ENCODE measurements at regions not wholly inside any gene's neighbourhood (a gene's known extent, or its start where the extent isn't known, plus 50 kb on each side); places are given as distances from the start of the nearest gene placed in this dataset.
"Not testable (repeated sequence)": the region's sequence is repeated elsewhere in the genome, so short reads cannot be mapped to it uniquely, and the experiment has no call there.

GRCh38 chr5:104023739-104024138, 461.1 kb upstream of the NUDT12 start:
- DNase-seq (no peak), ATAC-seq (no peak)
- intact Hi-C loops (cut with DNase I; ENCODE audit: low total_unique reads) (no loop called here), in situ Hi-C loops (cut with MboI; ENCODE audit: low sequenced_read_pairs in 4 of 4) (no loop called here)
- Histone ChIP-seq H3K9me3 (no peaks in the 10 kb centered on the region), H3K4me3 (no peak overlapping the region), H3K4me1 (no peaks in the 10 kb centered on the region), H3K27me3 (no peaks in the 10 kb centered on the region), H3K27ac (no peak overlapping the region), H3K36me3 (no peaks in the 10 kb centered on the region)
- no peak for TF ChIP-seq POLR2A (IDR thresholded peaks at IDR 0.05)
- TF ChIP-seq CTCF (IDR thresholded peaks at IDR 0.05 in 4 of 5, conservative IDR thresholded peaks at IDR 0.05 in 1 of 5) = no peak

- H3K4me3 ChIP-seq = no peak overlapping the region
- TF ChIP-seq POLR2A (IDR thresholded peaks at IDR 0.05) = no peak
- no peak for TF ChIP-seq CTCF (IDR thresholded peaks at IDR 0.05 in 4 of 5, conservative IDR thresholded peaks at IDR 0.05 in 1 of 5)
- no peak overlapping the region for H3K27ac ChIP-seq
- in situ Hi-C loops (cut with MboI; ENCODE audit: low sequenced_read_pairs in 4 of 4) = no loop called here
- no peaks in the 10 kb centered on the region for H3K36me3 ChIP-seq
- DNase-seq (no peak), ATAC-seq (no peak)
- no peaks in the 10 kb centered on the region for H3K9me3 ChIP-seq
- no peaks in the 10 kb centered on the region for H3K27me3 ChIP-seq
- intact Hi-C loops (cut with DNase I; ENCODE audit: low total_unique reads) = no loop called here
- H3K4me1 ChIP-seq = no peaks in the 10 kb centered on the region
Observed at GRCh38 chr5:104019956-104020355, 457.4 kb upstream of the NUDT12 start.

- Histone ChIP-seq H3K4me3 (no peak overlapping the region), H3K27ac (no peak overlapping the region), H3K9me3 (no peaks in the 10 kb centered on the region), H3K27me3 (no peaks in the 10 kb centered on the region), H3K4me1 (no peaks in the 10 kb centered on the region), H3K36me3 (no peaks in the 10 kb centered on the region)
- intact Hi-C loops (cut with DNase I; ENCODE audit: low total_unique reads) (no loop called here), in situ Hi-C loops (cut with MboI; ENCODE audit: low sequenced_read_pairs in 4 of 4) (no loop called here)
- DNase-seq (no peak), ATAC-seq (no peak)
- TF ChIP-seq POLR2A (IDR thresholded peaks at IDR 0.05) (no peak), CTCF (IDR thresholded peaks at IDR 0.05 in 4 of 5, conservative IDR thresholded peaks at IDR 0.05 in 1 of 5) (no peak)
Observed at GRCh38 chr5:104018299-104018698, 455.7 kb upstream of the NUDT12 start.

GRCh38 chr5:104016646-104017045, 454.1 kb upstream of the NUDT12 start:
- TF ChIP-seq CTCF (IDR thresholded peaks at IDR 0.05 in 4 of 5, conservative IDR thresholded peaks at IDR 0.05 in 1 of 5) = no peak
- no peak for TF ChIP-seq POLR2A (IDR thresholded peaks at IDR 0.05)
- in situ Hi-C loops (cut with MboI; ENCODE audit: low sequenced_read_pairs in 4 of 4) = no loop called here
- Histone ChIP-seq H3K9me3 (no peaks in the 10 kb centered on the region), H3K36me3 (no peaks in the 10 kb centered on the region), H3K4me3 (no peak overlapping the region), H3K27me3 (no peaks in the 10 kb centered on the region), H3K4me1 (no peaks in the 10 kb centered on the region), H3K27ac (no peak overlapping the region)
- ATAC-seq (no peak), DNase-seq (no peak)
- intact Hi-C loops (cut with DNase I; ENCODE audit: low total_unique reads) = no loop called here

- Histone ChIP-seq H3K36me3 (no peaks in the 10 kb centered on the region), H3K4me3 (no peak overlapping the region), H3K4me1 (no peaks in the 10 kb centered on the region), H3K27me3 (no peaks in the 10 kb centered on the region), H3K9me3 (no peaks in the 10 kb centered on the region), H3K27ac (no peak overlapping the region)
- no peak for TF ChIP-seq CTCF (IDR thresholded peaks at IDR 0.05 in 4 of 5, conservative IDR thresholded peaks at IDR 0.05 in 1 of 5)
- intact Hi-C loops (cut with DNase I; ENCODE audit: low total_unique reads) (no loop called here), in situ Hi-C loops (cut with MboI; ENCODE audit: low sequenced_read_pairs in 4 of 4) (no loop called here)
- DNase-seq (no peak), ATAC-seq (no peak)
Observed at GRCh38 chr5:104015765-104016164, 453.2 kb upstream of the NUDT12 start.

GRCh38 chr5:104002783-104003182, 440.2 kb upstream of the NUDT12 start:
- H3K9me3 ChIP-seq; ATAC-seq; in situ Hi-C loops (cut with MboI; ENCODE audit: low sequenced_read_pairs in 4 of 4): not testable (repeated sequence)

More at GRCh38 chr5:104002783-104003182, 440.2 kb upstream of the NUDT12 start:
- intact Hi-C loops (cut with DNase I; ENCODE audit: low total_unique reads); H3K27me3 ChIP-seq; H3K27ac ChIP-seq; DNase-seq; H3K4me1 ChIP-seq; H3K4me3 ChIP-seq; H3K36me3 ChIP-seq: not testable (repeated sequence)
